ENCODE measurements at regions not wholly inside any gene's neighbourhood (a gene's known extent, or its start where the extent isn't known, plus 50 kb on each side); places are given as distances from the start of the nearest gene placed in this dataset.
"Not testable (repeated sequence)": the region's sequence is repeated elsewhere in the genome, so short reads cannot be mapped to it uniquely, and the experiment has no call there.

DNA sequence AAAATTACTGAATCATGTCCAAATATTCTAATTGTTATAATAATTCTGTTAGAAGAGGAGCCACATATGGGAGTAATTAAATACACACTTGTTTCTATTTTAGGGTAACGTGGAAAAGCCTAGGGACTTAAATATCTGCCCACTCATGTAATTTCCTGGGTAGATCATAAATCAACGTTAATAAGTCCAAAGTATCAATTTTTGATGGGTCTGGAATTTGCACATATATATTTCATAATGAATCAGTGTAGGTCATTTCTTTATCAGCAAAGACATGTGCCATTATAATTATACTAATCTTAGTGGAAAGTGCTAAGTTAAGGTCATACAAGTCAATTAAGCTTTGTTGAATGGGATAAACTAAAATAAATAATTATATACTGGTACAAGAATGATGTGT is 346.2 kb downstream of the ZBBX start:
- Histone ChIP-seq H3K4me1 (ENCODE audit: control insufficient read depth, insufficient read depth, low read length) (no peaks in the 10 kb centered on the region), H3K9ac (ENCODE audit: low read length) (no peak overlapping the region), H3K36me3 (ENCODE audit: control insufficient read depth, insufficient read depth, low read length, severe bottlenecking) (no peaks in the 10 kb centered on the region), H3K4me3 (ENCODE audit: low read length) (no peak overlapping the region), H3K9me3 (ENCODE audit: control insufficient read depth, low read length) (no peaks in the 10 kb centered on the region), H3K27me3 (replicated peaks; ENCODE audit: control insufficient read depth, insufficient read depth, low read length) (no peaks in the 10 kb centered on the region)
- no peak for DNase-seq (ENCODE audit: low read depth)

DNA sequence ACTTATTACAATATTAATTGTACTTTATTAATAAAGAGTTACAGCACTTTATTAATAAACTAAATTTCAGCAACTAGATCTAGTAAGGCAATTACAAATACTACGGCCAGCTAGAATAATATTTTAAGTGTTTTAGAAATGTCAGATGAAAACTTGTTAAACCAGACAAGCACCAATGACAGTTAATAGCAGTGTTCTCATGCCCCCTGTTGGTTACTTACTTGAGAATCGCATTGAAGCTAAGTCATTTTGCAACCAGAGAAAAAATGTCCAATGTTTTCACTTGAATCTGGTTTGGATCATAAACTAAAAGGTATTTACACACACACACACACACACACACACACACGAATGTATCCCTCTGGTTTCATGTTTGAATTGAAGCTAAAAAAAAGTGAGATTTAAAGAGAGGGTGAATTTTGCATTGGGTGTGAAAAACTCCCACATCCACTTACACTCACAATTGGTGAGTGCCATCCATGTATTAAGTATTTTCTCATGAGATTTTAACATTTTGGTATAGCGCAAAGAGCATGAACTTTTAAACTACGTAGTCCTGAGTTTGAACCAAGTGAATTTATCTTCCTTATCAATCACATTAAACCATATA is 347.7 kb downstream of the ZBBX start:
- Histone ChIP-seq H3K4me1 (ENCODE audit: control insufficient read depth, insufficient read depth, low read length) (no peaks in the 10 kb centered on the region), H3K9ac (ENCODE audit: low read length) (no peak overlapping the region), H3K36me3 (ENCODE audit: control insufficient read depth, insufficient read depth, low read length, severe bottlenecking) (no peaks in the 10 kb centered on the region), H3K9me3 (ENCODE audit: control insufficient read depth, low read length) (no peaks in the 10 kb centered on the region), H3K27me3 (replicated peaks; ENCODE audit: control insufficient read depth, insufficient read depth, low read length) (no peaks in the 10 kb centered on the region), H3K4me3 (ENCODE audit: low read length) (no peak overlapping the region)
- DNase-seq (ENCODE audit: low read depth), result peak; percentile 60

GRCh38 chr3:167031364-167032049 is 348.6 kb downstream of the ZBBX start:
- DNase-seq (ENCODE audit: low read depth), result no peak
- Histone ChIP-seq H3K36me3 (ENCODE audit: control insufficient read depth, insufficient read depth, low read length, severe bottlenecking) (no peaks in the 10 kb centered on the region), H3K9ac (ENCODE audit: low read length) (no peak overlapping the region), H3K4me3 (ENCODE audit: low read length) (no peak overlapping the region), H3K4me1 (ENCODE audit: control insufficient read depth, insufficient read depth, low read length) (no peaks in the 10 kb centered on the region), H3K9me3 (ENCODE audit: control insufficient read depth, low read length) (no peaks in the 10 kb centered on the region), H3K27me3 (replicated peaks; ENCODE audit: control insufficient read depth, insufficient read depth, low read length) (no peaks in the 10 kb centered on the region)

GRCh38 chr3:167030082-167030725 is 349.9 kb downstream of the ZBBX start:
- no peak for DNase-seq (ENCODE audit: low read depth)
- H3K9me3 ChIP-seq (ENCODE audit: control insufficient read depth, low read length), result no peaks in the 10 kb centered on the region
- no peaks in the 10 kb centered on the region for H3K36me3 ChIP-seq (ENCODE audit: control insufficient read depth, insufficient read depth, low read length, severe bottlenecking)
- no peak overlapping the region for H3K4me3 ChIP-seq (ENCODE audit: low read length)
- H3K9ac ChIP-seq (ENCODE audit: low read length), result no peak overlapping the region
- H3K27me3 ChIP-seq (replicated peaks; ENCODE audit: control insufficient read depth, insufficient read depth, low read length), result no peaks in the 10 kb centered on the region
- H3K4me1 ChIP-seq (ENCODE audit: control insufficient read depth, insufficient read depth, low read length), result no peaks in the 10 kb centered on the region

GRCh38 chr3:167019503-167019902 is 360.6 kb downstream of the ZBBX start:
- not testable (repeated sequence) for DNase-seq (ENCODE audit: low read depth); H3K4me1 ChIP-seq (ENCODE audit: control insufficient read depth, insufficient read depth, low read length); H3K9me3 ChIP-seq (ENCODE audit: control insufficient read depth, low read length); H3K9ac ChIP-seq (ENCODE audit: low read length); H3K36me3 ChIP-seq (ENCODE audit: control insufficient read depth, insufficient read depth, low read length, severe bottlenecking); H3K4me3 ChIP-seq (ENCODE audit: low read length); H3K27me3 ChIP-seq (replicated peaks; ENCODE audit: control insufficient read depth, insufficient read depth, low read length)

DNA sequence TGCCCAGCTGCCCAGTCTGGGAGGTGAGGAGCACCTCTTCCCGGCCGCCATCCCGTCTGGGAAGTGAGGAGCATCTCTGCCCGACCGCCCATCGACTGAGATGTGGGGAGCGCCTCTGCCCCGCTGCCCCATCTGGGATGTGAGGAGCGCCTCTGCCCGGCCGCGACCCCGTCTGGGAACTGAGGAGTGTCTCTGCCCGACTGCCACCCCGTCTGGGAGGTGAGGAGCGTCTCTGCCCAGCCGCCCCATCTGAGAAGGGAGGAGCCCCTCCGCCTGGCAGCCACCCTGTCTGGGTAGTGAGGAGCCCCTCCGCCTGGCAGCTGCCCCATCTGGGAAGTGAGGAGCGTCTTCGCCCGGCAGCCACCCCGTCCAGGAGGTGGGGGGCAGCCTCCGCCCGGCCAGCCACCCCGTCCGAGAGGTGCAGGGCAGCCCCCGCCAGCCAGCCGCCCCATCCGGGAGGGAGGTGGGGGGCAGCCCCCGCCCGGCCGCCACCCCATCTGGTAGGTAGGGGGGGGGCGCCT is 361.4 kb downstream of the ZBBX start:
- not testable (repeated sequence) for H3K4me1 ChIP-seq (ENCODE audit: control insufficient read depth, insufficient read depth, low read length); DNase-seq (ENCODE audit: low read depth); H3K9me3 ChIP-seq (ENCODE audit: control insufficient read depth, low read length); H3K36me3 ChIP-seq (ENCODE audit: control insufficient read depth, insufficient read depth, low read length, severe bottlenecking); H3K9ac ChIP-seq (ENCODE audit: low read length); H3K4me3 ChIP-seq (ENCODE audit: low read length); H3K27me3 ChIP-seq (replicated peaks; ENCODE audit: control insufficient read depth, insufficient read depth, low read length)

- Histone ChIP-seq H3K4me3 (ENCODE audit: low read length) (no peak overlapping the region), H3K36me3 (ENCODE audit: control insufficient read depth, insufficient read depth, low read length, severe bottlenecking) (no peaks in the 10 kb centered on the region), H3K27me3 (replicated peaks; ENCODE audit: control insufficient read depth, insufficient read depth, low read length) (no peaks in the 10 kb centered on the region), H3K4me1 (ENCODE audit: control insufficient read depth, insufficient read depth, low read length) (no peaks in the 10 kb centered on the region), H3K9ac (ENCODE audit: low read length) (no peak overlapping the region), H3K9me3 (ENCODE audit: control insufficient read depth, low read length) (no peaks in the 10 kb centered on the region)
- no peak for DNase-seq (ENCODE audit: low read depth)
Measured at GRCh38 chr3:167012691-167013090, 367.4 kb downstream of the ZBBX start.

- DNase-seq (ENCODE audit: low read depth), result no peak
- Histone ChIP-seq H3K27me3 (replicated peaks; ENCODE audit: control insufficient read depth, insufficient read depth, low read length) (no peaks in the 10 kb centered on the region), H3K36me3 (ENCODE audit: control insufficient read depth, insufficient read depth, low read length, severe bottlenecking) (no peaks in the 10 kb centered on the region), H3K4me3 (ENCODE audit: low read length) (no peak overlapping the region), H3K9me3 (ENCODE audit: control insufficient read depth, low read length) (no peaks in the 10 kb centered on the region), H3K4me1 (ENCODE audit: control insufficient read depth, insufficient read depth, low read length) (no peaks in the 10 kb centered on the region), H3K9ac (ENCODE audit: low read length) (no peak overlapping the region)
Measured at GRCh38 chr3:167008791-167009190, 371.3 kb downstream of the ZBBX start.

DNA sequence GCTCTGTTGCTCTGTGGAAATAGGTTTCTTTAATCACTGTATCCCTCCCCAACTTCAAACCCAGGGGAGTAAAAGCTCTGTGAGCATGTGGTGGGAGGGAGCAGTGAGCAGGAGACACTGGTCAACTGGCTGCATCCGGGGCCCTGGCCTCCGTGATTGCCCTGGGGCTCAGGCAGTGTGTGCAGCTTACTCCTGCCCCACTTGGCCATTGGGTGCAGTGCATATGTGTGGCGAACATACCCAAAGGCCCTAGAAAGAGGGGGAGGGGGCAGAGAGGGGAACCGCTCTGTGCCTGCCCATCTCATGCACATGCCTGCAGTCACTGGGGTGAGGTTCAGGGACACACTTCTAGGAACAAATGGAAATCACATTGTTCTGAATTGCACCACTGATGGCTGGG is 378.7 kb downstream of the ZBBX start:
- H3K36me3 ChIP-seq (ENCODE audit: control insufficient read depth, insufficient read depth, low read length, severe bottlenecking), result no peaks in the 10 kb centered on the region
- DNase-seq (ENCODE audit: low read depth), result no peak
- H3K4me1 ChIP-seq (ENCODE audit: control insufficient read depth, insufficient read depth, low read length), result no peaks in the 10 kb centered on the region
- H3K9me3 ChIP-seq (ENCODE audit: control insufficient read depth, low read length), result peaks cover 6% of the 10 kb centered on the region
- no peak overlapping the region for H3K9ac ChIP-seq (ENCODE audit: low read length)
- H3K27me3 ChIP-seq (replicated peaks; ENCODE audit: control insufficient read depth, insufficient read depth, low read length), result no peaks in the 10 kb centered on the region
- no peak overlapping the region for H3K4me3 ChIP-seq (ENCODE audit: low read length)

DNA sequence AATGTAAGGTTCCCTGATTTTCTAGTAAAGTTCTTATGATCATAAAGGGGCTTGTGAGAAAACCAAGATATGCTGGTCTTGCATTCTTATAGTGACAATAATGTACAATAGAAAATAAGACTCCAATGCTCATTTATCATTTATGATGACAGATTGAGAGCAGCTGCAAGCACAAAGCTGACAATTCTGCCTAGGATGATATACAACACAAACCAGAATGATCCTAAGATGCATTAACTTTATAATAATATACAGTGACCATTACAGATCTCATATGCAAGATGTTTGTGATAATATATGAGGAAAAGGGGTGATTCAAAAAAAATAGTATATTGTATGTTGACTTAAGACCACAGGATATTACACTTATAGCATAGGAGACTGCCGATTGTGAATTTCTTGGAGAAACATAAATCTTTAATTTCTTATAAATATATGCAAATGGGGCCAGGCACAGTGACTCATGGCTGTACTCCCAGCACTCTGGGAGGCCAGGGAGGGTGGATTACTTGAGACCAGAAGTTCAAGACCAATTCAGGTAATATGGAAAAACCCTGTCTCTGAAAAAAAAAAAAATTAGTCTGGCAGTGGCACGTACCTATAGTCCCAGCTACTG is 387.0 kb downstream of the ZBBX start:
- Histone ChIP-seq H3K27me3 (replicated peaks; ENCODE audit: control insufficient read depth, insufficient read depth, low read length) (no peaks in the 10 kb centered on the region), H3K9me3 (ENCODE audit: control insufficient read depth, low read length) (no peaks in the 10 kb centered on the region), H3K4me1 (ENCODE audit: control insufficient read depth, insufficient read depth, low read length) (no peaks in the 10 kb centered on the region), H3K9ac (ENCODE audit: low read length) (no peak overlapping the region), H3K36me3 (ENCODE audit: control insufficient read depth, insufficient read depth, low read length, severe bottlenecking) (no peaks in the 10 kb centered on the region), H3K4me3 (ENCODE audit: low read length) (no peak overlapping the region)
- no peak for DNase-seq (ENCODE audit: low read depth)

DNA sequence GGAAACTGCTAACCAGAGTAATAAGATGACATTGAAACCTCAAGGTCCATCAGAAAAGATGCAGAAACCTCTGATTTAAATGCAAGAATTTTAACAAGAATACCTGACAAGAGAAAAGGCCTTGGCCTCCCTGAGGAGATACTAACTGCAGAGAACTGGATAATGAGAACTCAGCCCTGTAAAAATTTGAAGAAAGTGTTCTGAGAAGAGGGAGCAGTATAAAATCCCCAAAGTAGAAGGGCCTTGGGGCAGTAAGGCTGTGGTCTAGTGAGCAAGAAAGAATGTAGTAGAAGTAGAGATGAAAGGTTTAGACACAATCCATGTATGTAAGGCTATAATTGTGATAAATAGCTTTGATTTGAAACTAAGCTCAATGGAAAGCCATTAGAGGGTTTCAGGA is 394.1 kb downstream of the ZBBX start:
- DNase-seq (ENCODE audit: low read depth), result no peak
- H3K9me3 ChIP-seq (ENCODE audit: control insufficient read depth, low read length), result no peaks in the 10 kb centered on the region
- H3K4me3 ChIP-seq (ENCODE audit: low read length), result no peak overlapping the region
- no peak overlapping the region for H3K9ac ChIP-seq (ENCODE audit: low read length)
- no peaks in the 10 kb centered on the region for H3K27me3 ChIP-seq (replicated peaks; ENCODE audit: control insufficient read depth, insufficient read depth, low read length)
- no peaks in the 10 kb centered on the region for H3K36me3 ChIP-seq (ENCODE audit: control insufficient read depth, insufficient read depth, low read length, severe bottlenecking)
- peaks cover 10% of the 10 kb centered on the region for H3K4me1 ChIP-seq (ENCODE audit: control insufficient read depth, insufficient read depth, low read length)
